ENCODE measurements at regions not wholly inside any gene's neighbourhood (a gene's known extent, or its start where the extent isn't known, plus 50 kb on each side); places are given as distances from the start of the nearest gene placed in this dataset.
"Not testable (repeated sequence)": the region's sequence is repeated elsewhere in the genome, so short reads cannot be mapped to it uniquely, and the experiment has no call there.

GRCh38 chr18:42474577-42474976, 519.5 kb downstream of the PIK3C3 start:
- no peak for DNase-seq (ENCODE audit: low read depth)

GRCh38 chr18:42475157-42475556, 520.1 kb downstream of the PIK3C3 start:
- DNase-seq (ENCODE audit: low read depth), result no peak

GRCh38 chr18:42477267-42477666, 522.2 kb downstream of the PIK3C3 start:
- no peak for DNase-seq (ENCODE audit: low read depth)

DNA sequence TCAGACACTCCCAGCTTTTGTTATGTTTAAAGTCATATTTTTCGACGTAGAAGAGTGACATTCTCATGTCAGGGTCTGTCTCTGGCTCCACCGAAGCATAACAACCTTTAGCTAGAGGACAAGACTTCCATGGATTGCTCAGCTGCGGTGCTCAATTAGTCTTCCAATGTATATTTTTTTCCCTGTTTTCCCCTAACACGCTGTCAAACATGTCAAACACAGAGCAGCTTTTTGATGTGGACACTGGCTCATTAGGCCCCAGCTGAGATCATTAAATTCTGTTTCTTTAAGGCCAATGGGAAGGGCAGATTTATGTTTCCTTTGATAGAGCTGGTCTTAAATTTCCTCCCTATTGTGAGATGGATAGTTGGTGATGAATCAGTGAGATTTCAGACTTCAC, 525.4 kb downstream of the PIK3C3 start:
- no peak for DNase-seq (ENCODE audit: low read depth)

DNA sequence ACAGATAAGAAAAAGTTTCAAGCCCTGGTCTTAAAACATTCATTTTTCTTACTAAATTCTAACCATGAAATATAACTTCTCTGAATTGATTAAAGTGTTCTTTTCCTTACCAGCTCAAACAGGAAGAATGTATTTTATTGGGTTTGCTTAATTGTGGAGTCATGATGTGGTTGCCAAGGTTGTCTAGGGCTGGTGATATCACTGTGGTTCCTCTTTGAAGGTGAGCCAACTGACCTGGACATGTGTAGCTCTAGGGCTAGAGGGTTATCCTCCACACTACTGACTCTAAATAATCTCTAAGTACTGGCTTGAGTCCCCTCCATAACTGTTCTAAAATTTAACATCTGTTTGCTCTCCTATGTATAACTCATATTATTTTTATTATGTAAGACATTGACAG, 529.6 kb downstream of the PIK3C3 start:
- no peak for DNase-seq (ENCODE audit: low read depth)

GRCh38 chr18:42486271-42486670, 531.2 kb downstream of the PIK3C3 start:
- no peak for DNase-seq (ENCODE audit: low read depth)

GRCh38 chr18:42508683-42509296, 553.8 kb downstream of the PIK3C3 start:
- DNase-seq (ENCODE audit: low read depth), result no peak

DNA sequence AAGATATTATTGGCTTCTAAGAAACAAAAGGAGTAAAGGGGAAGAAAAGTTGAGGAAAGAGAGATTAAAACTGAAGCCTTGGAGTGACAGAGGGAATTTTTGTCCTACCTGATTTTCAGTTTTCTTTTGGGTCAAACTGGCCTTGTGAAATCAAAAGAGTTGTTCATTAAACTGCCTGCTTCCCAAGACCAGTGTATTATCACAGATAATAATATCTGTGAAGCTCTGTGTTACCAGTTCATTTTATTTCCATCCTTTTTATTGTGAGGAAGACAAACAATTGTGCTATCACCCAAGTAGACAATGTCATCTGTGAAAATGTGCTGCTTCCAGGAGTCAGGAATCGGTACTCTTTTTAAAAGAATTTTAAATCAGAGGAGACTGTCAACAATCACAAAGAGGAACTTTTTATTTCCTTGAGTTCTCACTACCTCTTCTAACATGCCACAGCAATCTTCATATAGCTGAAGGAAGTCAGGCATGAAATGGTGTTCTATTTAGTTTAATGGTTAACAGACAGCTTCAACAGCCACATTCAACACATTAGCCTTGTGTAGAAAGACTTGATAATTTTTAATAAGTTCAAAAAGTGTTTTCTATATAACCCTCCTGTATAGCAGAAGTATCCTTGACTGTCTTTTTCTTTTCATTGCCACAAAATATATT, 554.8 kb downstream of the PIK3C3 start:
- DNase-seq (ENCODE audit: low read depth), result no peak

GRCh38 chr18:42510540-42510939, 555.5 kb downstream of the PIK3C3 start:
- DNase-seq (ENCODE audit: low read depth), result no peak

- no peak for DNase-seq (ENCODE audit: low read depth)
Measured at GRCh38 chr18:42513441-42513840, 558.4 kb downstream of the PIK3C3 start.

- DNase-seq (ENCODE audit: low read depth), result no peak
Measured at GRCh38 chr18:42514512-42514911, 559.5 kb downstream of the PIK3C3 start.

GRCh38 chr18:42517896-42518295, 562.9 kb downstream of the PIK3C3 start:
- no peak for DNase-seq (ENCODE audit: low read depth)

DNA sequence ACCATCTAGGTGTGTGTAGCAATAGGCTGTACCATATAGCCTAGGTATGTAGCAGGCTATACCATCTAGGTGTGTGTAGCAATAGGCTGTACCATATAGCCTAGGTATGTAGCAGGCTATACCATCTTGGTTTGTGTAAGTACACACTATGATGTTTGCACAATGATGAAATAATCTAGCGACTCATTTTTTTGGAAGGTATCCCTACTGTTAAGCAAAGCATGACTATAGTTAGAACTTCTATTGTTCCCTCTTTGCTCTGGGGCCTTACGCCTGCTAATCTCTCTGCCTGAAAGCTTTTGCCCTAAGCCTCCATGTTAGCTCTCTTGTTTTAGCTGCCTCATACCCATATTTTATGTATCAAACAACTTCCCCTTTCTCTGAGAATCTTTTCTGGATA, 563.3 kb downstream of the PIK3C3 start:
- DNase-seq (ENCODE audit: low read depth), result not testable (repeated sequence)

DNA sequence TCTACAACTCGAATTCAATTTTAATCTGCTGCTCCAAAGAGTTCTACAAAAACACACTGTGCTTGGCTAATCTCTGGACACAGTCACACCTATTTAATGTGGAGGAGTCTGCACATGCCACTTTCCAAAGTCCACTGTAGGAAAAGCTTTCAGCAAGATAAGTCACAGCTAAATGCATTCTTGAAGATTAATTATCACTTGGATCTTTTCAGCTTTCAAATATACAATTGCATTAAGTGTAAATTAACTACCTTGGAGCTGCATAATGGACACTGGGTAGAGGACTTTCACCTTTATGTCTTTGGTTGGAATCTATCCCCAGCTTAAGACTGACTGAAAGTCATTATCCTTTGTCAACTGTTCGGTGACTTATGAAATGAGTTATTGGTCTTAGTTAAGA, 565.1 kb downstream of the PIK3C3 start:
- DNase-seq (ENCODE audit: low read depth), result no peak

GRCh38 chr18:42525905-42526304, 570.9 kb downstream of the PIK3C3 start:
- no peak for DNase-seq (ENCODE audit: low read depth)

DNA sequence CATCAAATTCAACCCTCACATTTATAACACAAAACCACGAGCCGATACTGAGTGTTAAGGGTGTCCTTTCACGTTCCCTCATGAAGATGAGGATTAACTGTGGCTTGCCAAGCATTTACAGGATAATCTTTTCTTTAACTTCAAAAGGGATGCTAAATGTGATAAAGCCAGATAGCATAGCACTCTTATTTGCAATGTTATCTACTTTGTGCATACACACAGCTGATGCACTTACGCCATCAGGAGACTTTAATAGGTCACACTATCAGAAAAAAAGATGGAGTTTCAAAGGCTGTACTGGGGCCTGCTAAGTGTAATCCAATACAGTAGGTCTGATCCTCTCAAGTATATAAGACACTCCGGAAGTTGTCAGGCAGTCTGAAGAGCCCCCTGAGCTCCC, 572.7 kb downstream of the PIK3C3 start:
- DNase-seq (ENCODE audit: low read depth), result no peak

DNA sequence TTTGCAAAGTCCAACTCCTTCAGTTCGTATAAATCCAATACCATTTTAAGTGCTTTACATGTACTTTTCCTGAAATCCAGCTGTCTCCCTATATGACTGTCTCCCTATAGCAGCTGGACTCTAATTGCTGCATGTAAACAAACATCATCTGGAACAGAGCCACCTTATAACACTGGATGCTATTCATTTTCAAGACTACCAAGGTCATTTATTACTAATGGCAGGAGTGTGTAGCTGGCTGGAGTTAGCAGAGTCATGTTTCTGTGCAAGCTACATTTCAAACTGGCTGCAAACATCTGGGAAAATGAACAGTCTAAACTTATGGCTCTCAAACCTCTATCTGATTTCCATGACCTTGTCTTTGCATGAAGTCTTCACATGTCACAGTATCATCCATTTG, 575.2 kb downstream of the PIK3C3 start:
- no peak for DNase-seq (ENCODE audit: low read depth)

DNA sequence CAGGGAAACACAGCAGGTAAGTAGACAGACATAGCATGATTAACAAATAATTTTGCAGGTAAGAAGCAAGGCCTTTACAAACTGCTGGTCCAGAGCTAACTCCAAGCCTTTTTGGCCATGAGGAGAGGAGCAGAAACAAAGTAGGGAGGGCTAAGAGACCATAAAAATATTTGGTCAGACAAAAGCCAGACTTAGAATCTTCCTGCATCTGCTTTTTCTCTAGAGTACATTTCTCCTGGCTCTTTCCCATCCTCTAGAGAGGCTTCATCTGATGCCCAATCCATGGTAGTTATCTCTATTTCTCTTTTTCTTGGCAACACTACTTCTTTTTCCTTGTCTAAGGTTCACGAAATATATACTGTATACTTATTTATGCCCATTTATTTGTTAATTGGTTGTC, 577.1 kb downstream of the PIK3C3 start:
- DNase-seq (ENCODE audit: low read depth), result no peak

DNA sequence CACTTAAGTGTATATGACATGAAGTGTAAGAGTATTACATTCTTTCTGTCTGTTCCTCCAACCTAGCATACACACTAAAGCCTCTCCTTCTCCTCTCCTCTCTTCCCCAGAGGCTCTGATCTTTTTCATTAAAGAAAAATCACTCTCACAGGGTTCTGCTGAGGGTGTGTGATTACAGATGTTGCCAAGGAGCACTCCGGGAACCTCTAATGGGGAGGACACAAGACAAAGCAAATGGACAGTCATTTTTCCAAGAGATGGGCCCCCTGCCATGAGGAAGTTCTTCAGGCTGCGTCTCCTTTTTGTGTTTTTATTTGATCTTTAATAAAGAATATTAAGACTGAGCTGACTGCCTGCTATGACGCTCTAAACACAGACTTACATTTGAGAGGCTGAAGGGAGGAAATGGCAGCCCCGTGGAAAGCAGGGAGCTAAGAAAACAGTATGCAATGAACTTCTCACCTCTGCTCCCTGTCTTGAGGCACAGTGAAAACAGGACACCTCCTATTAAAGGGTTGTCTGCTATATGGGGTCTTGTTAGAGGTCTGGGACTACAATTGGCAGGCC, 578.1 kb downstream of the PIK3C3 start:
- DNase-seq (ENCODE audit: low read depth), result no peak

GRCh38 chr18:42533616-42534015, 578.6 kb downstream of the PIK3C3 start:
- no peak for DNase-seq (ENCODE audit: low read depth)

- DNase-seq (ENCODE audit: low read depth), result no peak
Measured at GRCh38 chr18:42534313-42534712, 579.3 kb downstream of the PIK3C3 start.

GRCh38 chr18:42536442-42536841, 579.0 kb downstream of the RIT2 start:
- DNase-seq (ENCODE audit: low read depth), result no peak

- no peak for DNase-seq (ENCODE audit: low read depth)
Measured at GRCh38 chr18:42537291-42537690, 578.2 kb downstream of the RIT2 start.

DNA sequence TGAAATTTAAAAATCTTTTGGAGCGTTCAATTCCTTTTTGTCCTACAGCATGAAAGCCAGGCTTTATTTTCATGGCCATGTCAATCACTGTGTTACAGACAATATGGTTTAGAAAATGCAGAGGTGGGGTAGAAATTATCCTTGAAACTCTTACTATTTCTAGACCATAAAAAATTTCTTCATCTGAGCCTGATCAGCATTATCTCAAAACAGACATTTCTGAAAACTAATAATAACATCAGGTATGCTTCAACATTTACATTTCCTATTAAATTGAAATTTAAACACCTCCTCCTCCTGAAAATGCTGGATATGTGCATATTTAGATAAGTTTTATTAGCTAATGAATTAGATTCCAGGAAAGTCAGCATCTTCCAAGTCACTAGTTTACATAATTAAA, 570.6 kb downstream of the RIT2 start:
- no peak for DNase-seq (ENCODE audit: low read depth)

Data from stimulated activated CD8-positive, alpha-beta memory T cell treated with anti-CD3 and anti-CD28 coated beads, Interleukin-15, amount 100 ng/mL, for 24 hours (primary cell).